ENCODE measurements at regions not wholly inside any gene's neighbourhood (a gene's known extent, or its start where the extent isn't known, plus 50 kb on each side); places are given as distances from the start of the nearest gene placed in this dataset.
"Not testable (repeated sequence)": the region's sequence is repeated elsewhere in the genome, so short reads cannot be mapped to it uniquely, and the experiment has no call there.

DNA sequence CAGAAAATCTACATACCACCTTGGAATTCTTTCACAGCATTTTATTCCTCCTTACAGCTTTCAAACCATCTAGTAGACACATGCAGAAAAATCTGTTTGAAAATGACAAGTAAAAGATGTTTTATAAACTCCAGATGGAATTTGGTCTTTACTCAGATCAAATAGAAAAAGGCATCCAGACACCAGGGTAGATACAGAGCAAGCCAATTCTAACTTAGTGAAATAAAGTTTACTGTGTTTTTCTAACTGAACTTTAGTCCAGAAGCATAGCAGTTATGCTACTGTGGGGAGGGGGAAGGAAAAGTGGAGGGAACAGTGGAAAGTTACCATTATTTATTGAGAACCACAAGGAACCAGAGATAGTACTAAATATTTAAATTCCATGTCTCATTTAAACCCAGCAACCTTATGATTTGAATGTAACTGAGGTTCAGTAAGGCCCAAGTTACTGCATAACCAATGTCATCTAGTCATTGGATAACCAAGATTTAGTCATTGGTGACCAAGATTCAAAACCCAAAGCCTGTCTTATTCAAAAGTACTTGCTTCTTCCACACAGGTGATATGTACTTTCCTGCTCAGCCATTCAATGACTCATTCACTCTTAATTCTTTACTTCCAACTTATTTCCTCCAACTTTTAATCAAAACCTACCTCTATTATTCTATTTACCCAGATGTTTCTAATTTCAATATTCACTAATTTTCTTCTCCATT is 57.7 kb downstream of the RAD51AP2 start:
- no peak for DNase-seq (ENCODE audit: low spot score)
- no peak for FAIRE-seq

DNA sequence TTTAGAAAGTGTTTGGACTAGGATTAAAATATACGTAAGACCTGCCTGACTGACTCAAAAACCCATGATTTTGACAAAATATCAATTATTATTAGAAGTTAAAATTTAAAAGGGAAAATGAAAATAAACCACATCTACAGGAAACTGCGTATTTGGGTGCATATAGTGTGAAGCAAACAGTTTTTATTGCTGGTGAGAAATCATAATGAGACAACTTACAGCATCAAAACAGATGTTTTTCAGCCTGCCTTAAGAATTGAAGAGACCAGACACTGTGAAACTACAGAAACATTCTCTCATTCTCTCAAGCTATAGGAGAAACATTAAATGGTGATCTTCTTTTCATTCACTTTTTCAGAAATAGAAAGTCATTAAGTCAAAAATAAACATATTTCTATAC is 62.9 kb downstream of the RAD51AP2 start:
- FAIRE-seq (no peak), DNase-seq (ENCODE audit: low spot score) (no peak)

DNA sequence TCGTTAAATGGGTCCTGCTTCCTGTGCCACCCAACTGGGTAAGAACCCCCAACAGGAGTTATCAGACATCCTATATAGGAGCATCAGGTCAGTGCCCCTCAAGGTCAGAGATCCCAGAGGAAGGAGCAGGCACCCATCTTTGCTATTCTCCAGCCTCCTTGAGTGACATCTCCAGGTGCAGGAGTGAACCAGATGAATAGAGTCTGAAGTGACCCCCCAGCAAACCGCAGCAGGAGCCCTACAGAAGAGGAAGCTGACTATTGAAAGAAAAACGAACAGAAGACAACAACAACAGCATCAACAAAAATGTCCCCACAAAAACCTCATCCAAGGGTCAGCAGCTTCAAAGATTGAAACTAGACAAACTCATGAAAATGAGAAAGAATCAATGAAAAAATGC is 72.0 kb downstream of the RAD51AP2 start:
- not testable (repeated sequence) for FAIRE-seq; DNase-seq (ENCODE audit: low spot score)

DNA sequence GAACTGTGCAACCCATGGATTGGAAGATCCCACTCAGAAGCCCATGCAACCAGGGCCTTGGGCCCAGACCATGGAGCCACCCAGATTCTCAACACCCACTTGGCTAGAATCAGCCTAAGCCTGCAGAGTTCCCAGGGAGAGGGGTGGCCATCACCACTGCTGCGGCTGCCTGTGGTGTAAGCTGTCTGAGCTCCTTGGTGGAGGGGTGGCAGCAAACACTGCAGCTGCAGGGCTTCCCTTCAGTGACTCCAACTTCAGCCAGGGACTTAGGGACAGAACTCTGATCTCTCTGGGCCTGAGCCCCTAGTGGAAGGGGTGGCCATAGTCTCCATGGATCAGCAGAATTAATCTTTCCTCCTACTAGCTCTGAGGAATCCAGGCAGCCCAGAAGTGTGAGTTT is 72.5 kb downstream of the RAD51AP2 start:
- DNase-seq (ENCODE audit: low spot score) (no peak), FAIRE-seq (no peak)

GRCh38 chr2:17442334-17442733 is 75.9 kb downstream of the RAD51AP2 start:
- no peak for FAIRE-seq
- no peak for DNase-seq (ENCODE audit: low spot score)

- FAIRE-seq (no peak), DNase-seq (ENCODE audit: low spot score) (no peak)
Measured at GRCh38 chr2:17441790-17442189, 76.5 kb downstream of the RAD51AP2 start.

GRCh38 chr2:17441055-17441771 is 77.0 kb downstream of the RAD51AP2 start:
- DNase-seq (ENCODE audit: low spot score) = no peak
- FAIRE-seq = no peak

DNA sequence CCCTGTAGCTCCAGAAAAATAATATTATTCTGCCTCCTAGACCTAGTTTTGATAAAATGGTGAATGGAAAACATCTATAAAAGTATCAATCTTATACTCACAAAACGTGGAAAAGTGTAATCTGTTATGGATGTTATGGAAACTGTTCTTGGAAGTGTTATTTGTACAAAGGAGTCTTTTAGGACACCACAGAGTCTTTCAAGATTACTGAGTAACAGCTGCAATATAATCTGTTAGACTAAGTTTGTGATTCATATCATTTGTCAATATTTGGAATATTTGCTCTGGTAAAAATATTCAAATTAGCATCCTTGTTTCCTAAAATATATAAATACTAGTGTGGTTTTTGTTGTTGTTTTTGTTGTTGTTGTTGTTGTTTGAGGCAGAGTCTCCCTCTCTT is 87.9 kb downstream of the RAD51AP2 start:
- DNase-seq (ENCODE audit: low spot score) = no peak
- FAIRE-seq = no peak

- peak; percentile 26 for DNase-seq (ENCODE audit: low spot score)
- FAIRE-seq = no peak
Measured at GRCh38 chr2:17429130-17429529, 89.1 kb downstream of the RAD51AP2 start.

DNA sequence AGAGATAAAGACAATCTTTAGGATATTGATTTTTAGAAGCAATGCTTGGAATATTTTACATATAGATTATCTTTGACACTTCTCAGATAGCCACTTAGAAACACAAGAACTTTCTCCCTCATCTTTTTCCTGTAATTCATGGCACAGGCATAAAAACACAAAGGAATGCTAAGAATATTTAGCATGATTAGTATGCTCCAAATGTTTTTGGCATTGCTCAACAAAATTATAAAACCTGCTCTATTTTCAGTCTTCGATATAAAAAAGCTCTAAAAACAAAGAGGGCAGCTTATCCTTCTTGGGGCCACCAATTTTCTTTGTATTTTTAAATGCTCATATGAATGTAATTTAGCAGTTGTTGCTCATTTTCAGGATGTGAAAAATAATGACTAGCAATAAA is 90.8 kb downstream of the RAD51AP2 start:
- DNase-seq (ENCODE audit: low spot score) (no peak), FAIRE-seq (no peak)

DNA sequence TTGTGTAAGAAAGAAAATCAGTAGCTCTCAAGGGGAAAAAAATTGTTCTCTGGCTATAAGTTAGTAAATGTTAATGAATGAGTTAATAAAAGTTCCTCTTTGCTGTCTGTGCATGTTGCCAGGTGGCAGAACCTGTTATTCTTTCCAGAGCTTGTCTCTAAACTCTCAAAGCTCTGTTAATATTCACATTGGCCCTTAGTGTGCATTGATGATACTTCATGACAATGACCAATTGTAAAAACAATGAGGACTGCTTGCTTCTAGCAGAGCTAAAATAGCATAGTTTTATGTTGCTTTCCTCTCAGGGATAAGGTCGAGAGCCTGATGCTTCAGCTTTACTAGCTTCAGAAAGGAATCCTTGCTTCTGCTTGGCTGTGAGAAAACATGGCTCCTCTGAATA is 91.5 kb downstream of the RAD51AP2 start:
- no peak for FAIRE-seq

GRCh38 chr2:17422061-17422460 is 96.2 kb downstream of the RAD51AP2 start:
- no peak for FAIRE-seq
- no peak for DNase-seq (ENCODE audit: low spot score)

More for the DNA sequence above, 91.5 kb downstream of the RAD51AP2 start:
- DNase-seq (ENCODE audit: low spot score) = no peak

GRCh38 chr2:17416884-17417391 is 101.3 kb downstream of the RAD51AP2 start:
- FAIRE-seq (no peak), DNase-seq (ENCODE audit: low spot score) (peak; percentile 61)

DNA sequence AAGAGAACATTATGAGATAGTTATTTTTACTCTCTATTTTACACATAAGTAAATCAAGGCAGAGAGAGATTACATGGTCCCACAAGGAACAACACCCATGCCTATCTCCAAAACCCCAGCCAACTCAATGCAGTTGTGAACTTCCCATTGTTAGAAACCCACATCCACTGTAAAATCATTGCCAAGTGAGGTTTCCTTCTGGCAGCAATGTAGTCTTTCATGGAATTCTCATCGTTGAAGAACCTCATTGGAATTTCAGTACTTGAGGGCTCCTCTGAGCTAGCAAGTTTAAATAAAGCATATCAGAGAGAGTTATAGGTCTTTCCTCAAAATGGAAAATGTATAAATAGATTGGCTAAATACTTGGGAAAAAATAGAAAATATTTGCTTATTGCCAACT is 105.2 kb downstream of the RAD51AP2 start:
- DNase-seq (ENCODE audit: low spot score) = no peak
- no peak for FAIRE-seq

DNA sequence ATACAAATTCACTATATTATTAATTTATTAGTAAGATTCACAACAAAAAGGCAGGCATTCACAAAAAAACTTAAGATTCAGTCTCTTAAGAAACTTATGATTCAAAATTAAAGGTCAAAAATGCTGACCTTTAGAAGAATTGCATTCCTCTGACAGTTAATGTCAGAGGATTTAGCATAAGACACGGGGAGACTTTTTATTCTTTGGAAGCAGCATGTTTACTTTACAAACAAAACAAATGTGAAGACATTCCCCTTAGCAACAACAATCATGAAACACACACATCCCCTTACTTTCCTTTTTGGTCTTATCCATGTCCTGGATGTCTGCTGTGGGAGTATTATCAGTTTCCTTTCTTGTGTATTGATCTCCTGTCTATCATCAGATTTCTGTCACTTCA is 117.1 kb downstream of the RAD51AP2 start:
- DNase-seq (ENCODE audit: low spot score) (no peak), FAIRE-seq (no peak)

DNA sequence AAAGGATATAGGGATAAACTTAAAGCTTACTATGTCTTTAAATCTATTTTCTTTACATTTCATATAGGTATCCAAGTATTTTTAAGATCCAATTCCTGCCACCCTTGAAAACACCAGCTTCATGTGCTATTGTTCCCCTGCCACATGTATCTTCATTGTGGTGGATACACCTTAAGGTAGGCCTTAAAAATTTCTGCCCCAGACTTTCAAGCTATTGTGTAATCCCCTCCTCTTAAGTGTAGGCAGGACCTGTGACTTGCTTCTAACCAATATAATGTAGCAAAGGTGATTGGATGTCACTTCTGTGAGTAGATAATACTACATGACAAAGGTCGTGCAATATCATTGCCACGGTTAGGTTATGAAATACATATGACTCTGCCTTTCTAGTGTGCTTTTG is 119.5 kb downstream of the RAD51AP2 start:
- DNase-seq (ENCODE audit: low spot score) (no peak), FAIRE-seq (no peak)

GRCh38 chr2:17388798-17389197 is 129.4 kb downstream of the RAD51AP2 start:
- FAIRE-seq = no peak

GRCh38 chr2:17387591-17387990 is 130.6 kb downstream of the RAD51AP2 start:
- FAIRE-seq = no peak
- DNase-seq (ENCODE audit: low spot score) = no peak

More at GRCh38 chr2:17388798-17389197, 129.4 kb downstream of the RAD51AP2 start:
- no peak for DNase-seq (ENCODE audit: low spot score)

DNA sequence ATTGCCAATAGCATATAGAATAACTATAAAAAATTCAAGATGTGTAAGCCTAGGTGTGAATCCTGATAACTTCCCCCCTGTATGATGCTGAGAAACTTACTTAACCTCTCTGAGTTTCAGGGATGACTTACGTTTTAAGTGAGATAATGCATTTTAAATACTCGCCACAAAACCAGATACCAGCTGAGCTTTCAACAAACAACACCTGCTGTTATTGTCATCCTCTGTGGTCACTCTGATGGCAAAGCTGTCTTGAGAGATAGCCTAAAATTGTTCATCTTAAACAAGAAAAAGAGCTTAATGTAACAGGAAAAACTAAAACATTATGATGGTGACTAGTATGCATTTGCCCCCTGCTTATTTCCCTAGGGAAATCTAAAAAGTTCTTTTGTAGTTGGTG is 131.5 kb downstream of the RAD51AP2 start:
- no peak for DNase-seq (ENCODE audit: low spot score)
- FAIRE-seq = no peak

DNA sequence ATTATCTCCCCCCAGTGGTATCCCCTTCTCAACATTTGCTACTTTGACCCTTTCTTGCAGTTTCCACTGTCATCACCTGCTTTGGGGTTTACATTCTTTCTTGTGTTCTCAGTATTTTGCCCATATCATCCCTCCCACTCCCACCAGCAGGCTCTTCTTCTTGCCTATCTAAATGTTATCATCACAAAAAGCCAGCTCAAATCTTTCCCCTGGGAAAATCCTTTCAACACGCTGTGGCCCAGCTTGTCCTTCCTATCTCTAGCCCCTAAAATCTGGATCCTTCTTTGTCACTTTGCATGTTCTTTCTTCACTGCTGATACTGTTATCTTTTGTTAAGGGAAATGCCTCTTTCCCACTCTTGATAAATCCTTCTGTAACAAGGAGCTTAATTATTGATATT is 138.2 kb downstream of the RAD51AP2 start:
- FAIRE-seq (no peak), DNase-seq (ENCODE audit: low spot score) (no peak)

- no peak for DNase-seq (ENCODE audit: low spot score)
- FAIRE-seq = no peak
Measured at GRCh38 chr2:17375262-17375661, 143.0 kb downstream of the RAD51AP2 start.

DNA sequence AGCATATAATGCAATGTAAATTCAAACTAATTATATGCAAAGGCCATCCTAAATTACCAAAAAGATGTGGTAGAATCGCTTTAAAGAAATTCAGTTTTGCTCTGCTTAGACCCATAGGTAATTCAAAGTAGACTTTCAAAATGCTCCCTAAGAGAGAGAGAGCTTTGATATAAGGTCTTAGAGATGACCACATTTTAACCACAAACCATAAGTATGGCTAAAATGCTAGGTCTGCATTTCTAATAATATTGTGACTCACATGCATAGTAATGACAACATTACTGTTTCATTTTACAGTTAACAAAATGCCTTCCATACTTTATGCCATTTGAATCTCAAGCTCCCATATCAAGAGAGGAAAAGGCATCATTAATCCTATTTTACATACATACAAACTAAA is 144.5 kb downstream of the RAD51AP2 start:
- FAIRE-seq (no peak), DNase-seq (ENCODE audit: low spot score) (peak; percentile 46)

DNA sequence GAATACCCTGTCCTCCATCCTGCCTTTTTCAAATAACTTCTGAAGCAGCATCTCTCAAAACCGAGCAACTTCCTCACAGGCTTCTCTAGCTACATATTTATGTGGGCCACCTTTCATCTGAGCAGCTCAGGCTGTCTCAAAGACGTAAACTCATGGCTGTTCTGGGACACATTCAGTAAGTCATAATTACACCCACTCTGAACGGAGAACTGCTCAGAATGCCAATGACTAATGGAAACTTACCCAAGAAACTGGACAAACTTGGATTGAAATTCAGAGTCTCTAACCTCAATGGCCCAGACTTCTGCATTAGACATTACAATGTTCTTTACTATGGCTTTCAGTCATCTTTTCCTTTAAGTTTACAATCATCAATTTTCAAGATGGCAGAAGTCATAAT is 145.2 kb downstream of the RAD51AP2 start:
- no peak for FAIRE-seq
- peak; percentile 31 for DNase-seq (ENCODE audit: low spot score)
